22Rv1 (cell line): ENCODE measurements at regions not wholly inside any gene's neighbourhood (a gene's known extent, or its start where the extent isn't known, plus 50 kb on each side); places are given as distances from the start of the nearest gene placed in this dataset.

ENCODE experiments used
- H3K27ac ChIP-seq: fragments of 450-650 bp; 2 replicates; pipeline ENCODE4 v1.5.1; 2017
- ZFX ChIP-seq: fragments of 450-650 bp; IDR thresholded peaks from 2 replicates; pipeline ENCODE4 v1.6.1; 2017; ENCODE audit warnings: antibody characterized with exemption, borderline replicate concordance
- TF ChIP-seq, protein P1 (sequence below): fragments of 450-650 bp; IDR thresholded peaks from 2 replicates; pipeline ENCODE4 v1.5.1; 2017; ENCODE audit warnings: mild to moderate bottlenecking

DNA sequence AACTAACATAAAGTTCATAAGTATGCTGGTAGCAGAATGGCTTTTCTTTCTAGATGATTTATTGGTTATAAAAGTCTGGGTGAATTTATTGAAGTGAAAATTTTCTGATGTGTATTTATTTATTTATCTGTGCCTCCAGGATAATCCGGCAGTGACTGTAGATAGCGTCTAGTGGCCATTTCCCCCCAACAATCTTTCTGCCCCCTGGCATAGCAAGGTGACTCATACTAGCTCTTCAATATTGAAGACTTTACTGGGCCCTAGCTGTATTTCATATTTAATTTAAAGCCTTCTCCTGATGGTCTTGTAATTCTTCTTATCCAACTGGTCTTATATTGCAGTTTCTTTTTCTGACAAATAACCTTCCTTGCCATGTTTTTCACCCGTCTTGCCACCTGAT lies 154.1 kb upstream of the SGK1 start:
- H3K27ac ChIP-seq = no peak overlapping the region
- TF ChIP-seq, protein P1, sequence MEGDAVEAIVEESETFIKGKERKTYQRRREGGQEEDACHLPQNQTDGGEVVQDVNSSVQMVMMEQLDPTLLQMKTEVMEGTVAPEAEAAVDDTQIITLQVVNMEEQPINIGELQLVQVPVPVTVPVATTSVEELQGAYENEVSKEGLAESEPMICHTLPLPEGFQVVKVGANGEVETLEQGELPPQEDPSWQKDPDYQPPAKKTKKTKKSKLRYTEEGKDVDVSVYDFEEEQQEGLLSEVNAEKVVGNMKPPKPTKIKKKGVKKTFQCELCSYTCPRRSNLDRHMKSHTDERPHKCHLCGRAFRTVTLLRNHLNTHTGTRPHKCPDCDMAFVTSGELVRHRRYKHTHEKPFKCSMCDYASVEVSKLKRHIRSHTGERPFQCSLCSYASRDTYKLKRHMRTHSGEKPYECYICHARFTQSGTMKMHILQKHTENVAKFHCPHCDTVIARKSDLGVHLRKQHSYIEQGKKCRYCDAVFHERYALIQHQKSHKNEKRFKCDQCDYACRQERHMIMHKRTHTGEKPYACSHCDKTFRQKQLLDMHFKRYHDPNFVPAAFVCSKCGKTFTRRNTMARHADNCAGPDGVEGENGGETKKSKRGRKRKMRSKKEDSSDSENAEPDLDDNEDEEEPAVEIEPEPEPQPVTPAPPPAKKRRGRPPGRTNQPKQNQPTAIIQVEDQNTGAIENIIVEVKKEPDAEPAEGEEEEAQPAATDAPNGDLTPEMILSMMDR = no peak
- TF ChIP-seq ZFX = no peak

DNA sequence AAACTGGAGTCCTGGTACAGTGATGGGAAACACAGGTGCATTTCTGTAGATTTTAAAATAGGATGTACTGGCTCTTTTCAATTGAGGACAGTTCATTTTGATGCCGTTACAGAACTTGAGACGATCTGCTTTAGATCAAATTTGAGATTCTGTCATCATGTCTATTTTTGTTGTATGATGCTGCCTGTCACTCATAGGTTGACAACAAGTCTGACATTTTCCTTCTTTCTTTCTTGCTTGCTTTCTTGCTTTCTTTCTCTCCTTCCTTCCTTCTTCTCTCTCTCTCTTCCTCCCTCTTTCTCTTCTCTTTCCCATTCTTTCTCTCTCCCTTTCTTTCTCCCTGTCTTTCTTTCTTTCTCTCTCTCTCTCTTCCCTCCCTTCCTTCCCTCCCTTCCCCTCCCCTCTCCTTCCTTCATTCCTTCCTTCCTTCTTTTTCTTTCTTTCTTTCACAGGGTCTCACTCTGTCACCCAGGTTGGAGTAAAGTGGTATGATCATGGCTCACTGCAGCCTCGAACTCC lies 152.6 kb upstream of the SGK1 start:
- TF ChIP-seq, protein P1 = no peak
- no peak for TF ChIP-seq ZFX
- no peak overlapping the region for H3K27ac ChIP-seq

DNA sequence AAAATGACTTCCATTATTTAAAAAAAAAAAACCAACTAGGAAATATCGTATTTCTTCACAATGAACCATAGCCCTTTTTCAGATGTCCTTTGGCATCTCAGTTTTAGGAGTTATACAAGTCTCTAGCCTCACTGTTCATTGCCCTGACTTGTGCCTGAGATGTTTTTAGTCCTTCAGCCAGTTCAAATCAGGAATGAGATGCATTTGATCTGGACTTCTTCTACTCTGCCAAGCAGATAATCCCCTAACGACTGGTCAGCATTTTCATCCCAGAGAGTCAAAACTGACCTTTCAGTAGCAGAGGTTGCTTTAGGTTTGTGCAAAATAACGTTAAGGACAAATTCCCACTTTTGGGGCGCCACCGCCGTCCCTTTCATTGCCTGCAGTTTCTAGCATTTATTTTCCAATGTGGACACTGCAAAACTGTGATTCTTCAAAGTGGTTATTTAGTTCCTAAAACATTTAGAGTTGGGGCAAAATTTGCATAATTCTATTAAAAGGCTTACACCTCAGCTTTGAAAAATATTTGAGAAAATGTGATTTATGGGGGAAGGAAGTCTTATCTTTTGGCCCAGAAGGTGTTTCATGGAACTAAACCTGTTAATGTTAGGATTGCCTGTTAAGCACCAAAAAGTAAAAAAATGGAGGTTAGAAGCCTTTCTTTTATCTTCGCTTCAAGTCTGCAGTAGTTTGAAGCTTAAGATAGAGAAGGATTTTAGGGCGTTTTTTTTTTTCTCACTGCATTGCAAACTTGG lies 152.0 kb upstream of the SGK1 start:
- TF ChIP-seq, protein P1 = no peak
- no peak for TF ChIP-seq ZFX
- no peak overlapping the region for H3K27ac ChIP-seq

DNA sequence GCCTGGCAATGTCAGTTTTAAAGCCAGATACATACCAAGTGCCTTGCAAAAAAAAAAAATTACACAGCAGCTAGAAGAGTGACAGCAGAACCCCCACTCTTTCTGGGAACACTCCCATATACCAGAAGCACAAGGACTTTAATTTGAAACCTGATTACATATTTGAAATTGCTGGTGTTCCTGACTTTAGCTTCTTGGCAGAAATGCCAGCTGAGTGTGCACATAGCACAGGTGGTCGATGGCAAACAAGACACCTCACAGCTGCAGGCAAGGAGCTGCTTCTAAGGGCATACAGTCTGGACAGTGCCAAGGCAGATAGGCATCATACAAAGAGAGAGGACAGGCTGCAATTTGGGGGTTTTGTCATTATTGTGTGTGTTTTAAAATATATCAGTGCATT lies 150.7 kb upstream of the SGK1 start:
- H3K27ac ChIP-seq = no peak overlapping the region
- TF ChIP-seq ZFX = no peak
- TF ChIP-seq, protein P1 = no peak

DNA sequence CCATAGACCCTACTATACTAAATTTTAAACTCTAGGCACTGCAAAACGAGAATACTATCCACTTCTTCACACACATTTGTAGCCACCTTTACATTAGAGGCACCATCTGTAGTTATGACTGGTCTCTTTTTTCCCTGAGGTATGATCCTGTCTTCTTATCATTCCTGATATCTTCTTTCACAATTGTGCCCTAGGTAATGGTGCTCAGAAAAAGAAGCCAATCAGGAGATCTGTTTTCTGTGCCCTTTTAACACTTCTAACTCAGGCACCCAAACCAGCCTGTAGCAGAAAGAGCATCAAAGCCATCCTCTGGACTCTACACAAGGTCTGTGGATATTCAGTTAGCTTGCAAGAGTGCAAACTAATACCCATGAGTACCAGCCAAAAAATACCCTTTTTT lies 149.7 kb upstream of the SGK1 start:
- TF ChIP-seq, protein P1 = no peak
- TF ChIP-seq ZFX = no peak
- H3K27ac ChIP-seq = no peak overlapping the region

DNA sequence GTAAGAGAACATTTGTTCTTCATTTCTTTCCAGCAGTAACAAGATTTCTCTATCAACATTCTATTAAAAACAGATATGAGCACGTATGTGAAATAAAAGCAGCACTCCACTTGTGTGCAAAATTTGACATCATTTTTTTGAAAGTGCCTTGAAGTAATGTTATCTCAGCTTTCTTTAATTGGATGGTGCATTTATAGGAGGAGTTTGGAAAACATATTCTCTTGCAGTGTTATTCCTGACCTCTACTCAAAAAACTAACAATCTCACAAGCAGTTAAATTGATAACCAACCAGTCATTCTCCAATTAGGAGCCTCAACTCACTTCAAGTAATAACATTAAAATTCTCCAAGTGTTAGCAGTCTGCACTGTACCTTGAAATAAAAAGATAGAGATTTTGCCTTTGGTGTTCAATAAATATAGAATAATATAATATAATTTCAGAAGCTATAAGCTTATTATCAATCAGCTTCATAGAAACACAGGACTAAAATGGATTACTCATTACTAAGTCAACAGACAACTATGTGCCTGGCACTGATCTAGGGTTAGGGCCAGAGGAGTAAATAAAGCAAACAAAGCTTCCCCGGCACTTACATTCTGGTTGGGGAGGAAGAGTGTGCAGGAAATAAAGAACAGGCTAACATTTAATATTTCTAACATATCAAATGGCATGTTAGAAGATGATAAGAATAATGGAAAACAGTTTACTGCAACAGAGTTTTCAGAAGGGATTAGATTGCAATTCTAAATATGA lies 149.0 kb upstream of the SGK1 start:
- no peak overlapping the region for H3K27ac ChIP-seq

More for the DNA sequence above, 149.0 kb upstream of the SGK1 start:
- no peak for TF ChIP-seq ZFX
- TF ChIP-seq, protein P1 = no peak
